WTC11 (cell line): ENCODE measurements at regions not wholly inside any gene's neighbourhood (a gene's known extent, or its start where the extent isn't known, plus 50 kb on each side); places are given as distances from the start of the nearest gene placed in this dataset.

ENCODE experiments used
- JUN ChIP-seq: sonication (generic); formaldehyde crosslinking; IDR thresholded peaks from 2 replicates; pipeline ENCODE4 v1.8.0; 2023; ENCODE audit warnings: mild to moderate bottlenecking, missing genetic modification reagents
- KAT7 ChIP-seq: sonication (generic); formaldehyde crosslinking; IDR thresholded peaks from 2 replicates; pipeline ENCODE4 v1.8.1; 2023; ENCODE audit warnings: missing genetic modification reagents, mild to moderate bottlenecking, borderline replicate concordance
- TEAD1 ChIP-seq: sonication (generic); formaldehyde crosslinking; IDR thresholded peaks from 2 replicates; pipeline ENCODE4 v1.8.0; 2022; ENCODE audit warnings: mild to moderate bottlenecking, missing genetic modification reagents
- TF ChIP-seq, protein P1 (sequence below): sonication (generic); formaldehyde crosslinking; IDR thresholded peaks from 2 replicates; pipeline ENCODE4 v1.8.0; 2022; ENCODE audit warnings: mild to moderate bottlenecking, missing genetic modification reagents
- TF ChIP-seq, protein P2 (sequence below): fragments of 200-600 bp; IDR thresholded peaks from 2 replicates; pipeline ENCODE4 v1.8.0; 2022; ENCODE audit warnings: antibody characterized with exemption
- TF ChIP-seq, protein P3 (sequence below): sonication (generic); formaldehyde crosslinking; IDR thresholded peaks from 2 replicates; pipeline ENCODE4 v1.8.0; 2022; ENCODE audit warnings: mild to moderate bottlenecking, missing genetic modification reagents
- TF ChIP-seq, protein P4 (sequence below): sonication (generic); formaldehyde crosslinking; IDR thresholded peaks from 2 replicates; pipeline ENCODE4 v1.8.0; 2022; ENCODE audit warnings: mild to moderate bottlenecking, missing genetic modification reagents

DNA sequence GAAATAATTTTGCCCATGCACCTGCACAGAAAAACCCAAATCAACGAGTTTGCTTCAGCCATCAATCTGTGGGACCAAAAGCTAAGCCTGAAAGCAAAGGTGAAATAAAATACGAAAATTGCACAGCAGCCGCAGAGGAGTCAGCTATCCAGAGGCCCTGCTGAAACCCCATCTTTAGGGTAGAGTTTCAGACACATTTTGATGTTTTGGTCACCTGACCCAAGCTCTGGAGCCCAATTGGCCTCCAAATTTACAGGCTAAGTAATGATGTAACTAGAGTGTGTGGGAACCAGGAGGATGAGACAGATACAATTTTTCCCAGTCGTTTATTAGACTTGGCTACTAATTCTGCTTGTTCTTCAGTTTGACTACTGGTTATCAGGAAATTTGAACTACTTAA is 308.6 kb upstream of the ATP11B start:
- TF ChIP-seq, protein P1, sequence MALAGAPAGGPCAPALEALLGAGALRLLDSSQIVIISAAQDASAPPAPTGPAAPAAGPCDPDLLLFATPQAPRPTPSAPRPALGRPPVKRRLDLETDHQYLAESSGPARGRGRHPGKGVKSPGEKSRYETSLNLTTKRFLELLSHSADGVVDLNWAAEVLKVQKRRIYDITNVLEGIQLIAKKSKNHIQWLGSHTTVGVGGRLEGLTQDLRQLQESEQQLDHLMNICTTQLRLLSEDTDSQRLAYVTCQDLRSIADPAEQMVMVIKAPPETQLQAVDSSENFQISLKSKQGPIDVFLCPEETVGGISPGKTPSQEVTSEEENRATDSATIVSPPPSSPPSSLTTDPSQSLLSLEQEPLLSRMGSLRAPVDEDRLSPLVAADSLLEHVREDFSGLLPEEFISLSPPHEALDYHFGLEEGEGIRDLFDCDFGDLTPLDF (CRISPR knock-in tag), result no peak
- TF ChIP-seq JUN (CRISPR knock-in tag), result no peak
- TF ChIP-seq, protein P2, sequence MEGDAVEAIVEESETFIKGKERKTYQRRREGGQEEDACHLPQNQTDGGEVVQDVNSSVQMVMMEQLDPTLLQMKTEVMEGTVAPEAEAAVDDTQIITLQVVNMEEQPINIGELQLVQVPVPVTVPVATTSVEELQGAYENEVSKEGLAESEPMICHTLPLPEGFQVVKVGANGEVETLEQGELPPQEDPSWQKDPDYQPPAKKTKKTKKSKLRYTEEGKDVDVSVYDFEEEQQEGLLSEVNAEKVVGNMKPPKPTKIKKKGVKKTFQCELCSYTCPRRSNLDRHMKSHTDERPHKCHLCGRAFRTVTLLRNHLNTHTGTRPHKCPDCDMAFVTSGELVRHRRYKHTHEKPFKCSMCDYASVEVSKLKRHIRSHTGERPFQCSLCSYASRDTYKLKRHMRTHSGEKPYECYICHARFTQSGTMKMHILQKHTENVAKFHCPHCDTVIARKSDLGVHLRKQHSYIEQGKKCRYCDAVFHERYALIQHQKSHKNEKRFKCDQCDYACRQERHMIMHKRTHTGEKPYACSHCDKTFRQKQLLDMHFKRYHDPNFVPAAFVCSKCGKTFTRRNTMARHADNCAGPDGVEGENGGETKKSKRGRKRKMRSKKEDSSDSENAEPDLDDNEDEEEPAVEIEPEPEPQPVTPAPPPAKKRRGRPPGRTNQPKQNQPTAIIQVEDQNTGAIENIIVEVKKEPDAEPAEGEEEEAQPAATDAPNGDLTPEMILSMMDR, result no peak
- TF ChIP-seq, protein P3, sequence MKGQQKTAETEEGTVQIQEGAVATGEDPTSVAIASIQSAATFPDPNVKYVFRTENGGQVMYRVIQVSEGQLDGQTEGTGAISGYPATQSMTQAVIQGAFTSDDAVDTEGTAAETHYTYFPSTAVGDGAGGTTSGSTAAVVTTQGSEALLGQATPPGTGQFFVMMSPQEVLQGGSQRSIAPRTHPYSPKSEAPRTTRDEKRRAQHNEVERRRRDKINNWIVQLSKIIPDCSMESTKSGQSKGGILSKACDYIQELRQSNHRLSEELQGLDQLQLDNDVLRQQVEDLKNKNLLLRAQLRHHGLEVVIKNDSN (CRISPR knock-in tag), result no peak
- no peak for TF ChIP-seq TEAD1 (CRISPR knock-in tag)
- TF ChIP-seq, protein P4, sequence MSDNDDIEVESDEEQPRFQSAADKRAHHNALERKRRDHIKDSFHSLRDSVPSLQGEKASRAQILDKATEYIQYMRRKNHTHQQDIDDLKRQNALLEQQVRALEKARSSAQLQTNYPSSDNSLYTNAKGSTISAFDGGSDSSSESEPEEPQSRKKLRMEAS (CRISPR knock-in tag), result no peak
- TF ChIP-seq KAT7 (CRISPR knock-in tag), result no peak
